PC-9 (cell line): ENCODE measurements at regions not wholly inside any gene's neighbourhood (a gene's known extent, or its start where the extent isn't known, plus 50 kb on each side); places are given as distances from the start of the nearest gene placed in this dataset.

Source experiments
- BruUV-seq: library from RNA; stranded (reverse); fragments of 400-500 nt; replicated peaks from 2 replicates; lab custom pipeline; 2021; lab: Mats Ljungman, UMichigan
- CTCF ChIA-PET: fragments of 300-600 bp; sonication (Branson Sonifier 250); formaldehyde crosslinking; loops from one replicate; lab custom pipeline; 2022; ENCODE audit warnings: antibody characterized with exemption; lab: Charles Lee
- POLR2A ChIA-PET: fragments of 300-600 bp; sonication (Branson Sonifier 250); formaldehyde crosslinking; loops from one replicate; lab custom pipeline; 2022; ENCODE audit warnings: antibody characterized with exemption; ENCODE audit not compliant: unreplicated experiment; lab: Charles Lee
- DNase-seq, 2 experiments: peaks; one replicate each; pipeline versions ENCODE4 v3.0.0 to v3.0.0-alpha.2; 2015 to 2022; ENCODE audit warnings: mixed read lengths in 1 of 2
- H2AFZ ChIP-seq: fragments of 200-600 bp; sonication (generic); 2 replicates; pipeline ENCODE4 v1.8.1; 2017; ENCODE audit warnings: antibody characterized with exemption
- H3F3A ChIP-seq: fragments of 200-600 bp; sonication (generic); 2 replicates; pipeline ENCODE4 v1.8.1; 2017; ENCODE audit warnings: antibody characterized with exemption, mild to moderate bottlenecking, low read depth; ENCODE audit not compliant: insufficient read depth
- H3K27ac ChIP-seq: fragments of 200-600 bp; sonication (generic); 2 replicates; pipeline ENCODE4 v1.6.1; 2016; ENCODE audit warnings: mixed run types
- H3K27me3 ChIP-seq: fragments of 200-600 bp; sonication (generic); 2 replicates; pipeline ENCODE4 v1.6.1; 2016; ENCODE audit warnings: low read depth, mixed run types; ENCODE audit not compliant: insufficient read depth
- H3K36me3 ChIP-seq: fragments of 200-600 bp; sonication (generic); 2 replicates; pipeline ENCODE4 v1.6.1; 2016; ENCODE audit warnings: low read depth, mixed run types
- H3K4me1 ChIP-seq: fragments of 200-600 bp; sonication (generic); replicated peaks from 2 replicates; pipeline ENCODE4 v1.6.1; 2016; ENCODE audit warnings: mixed run types; ENCODE audit not compliant: insufficient read depth
- H3K4me2 ChIP-seq: fragments of 200-600 bp; sonication (generic); 2 replicates; pipeline ENCODE4 v1.6.1; 2017; ENCODE audit warnings: mixed run types
- H3K4me3 ChIP-seq: fragments of 200-600 bp; sonication (generic); 2 replicates; pipeline ENCODE4 v1.6.1; 2016; ENCODE audit warnings: mixed run types
- H3K79me2 ChIP-seq: fragments of 200-600 bp; sonication (generic); 2 replicates; pipeline ENCODE4 v1.6.1; 2017; ENCODE audit warnings: low read depth, mixed run types
- H3K9me2 ChIP-seq: fragments of 200-600 bp; sonication (generic); 2 replicates; pipeline ENCODE4 v1.8.1; 2017; ENCODE audit warnings: mild to moderate bottlenecking; ENCODE audit not compliant: insufficient read depth
- H3K9me3 ChIP-seq: fragments of 200-600 bp; sonication (generic); 2 replicates; pipeline ENCODE4 v1.8.1; 2016; ENCODE audit warnings: low read depth; ENCODE audit not compliant: insufficient read depth
- H4K20me1 ChIP-seq: fragments of 200-600 bp; sonication (generic); 2 replicates; pipeline ENCODE4 v1.8.1; 2017; ENCODE audit not compliant: insufficient read depth
- EZH2 ChIP-seq: fragments of 200-600 bp; sonication (generic); IDR thresholded peaks from 2 replicates; pipeline ENCODE4 v1.8.0; 2017; ENCODE audit warnings: antibody characterized with exemption, low read depth
- intact Hi-C: fragments of 100-400 bp; cut with micrococcal nuclease; formaldehyde crosslinking; loops from one replicate; pipeline ENCODE4 v1.10.0; 2022; ENCODE audit not compliant: unreplicated experiment
- TF ChIP-seq, protein P1 (sequence below): fragments of 200-600 bp; sonication (generic); conservative IDR thresholded peaks from 2 replicates; pipeline ENCODE4 v1.6.1; 2017; ENCODE audit warnings: mixed run types, antibody characterized with exemption, mild to moderate bottlenecking, moderate library complexity

DNA sequence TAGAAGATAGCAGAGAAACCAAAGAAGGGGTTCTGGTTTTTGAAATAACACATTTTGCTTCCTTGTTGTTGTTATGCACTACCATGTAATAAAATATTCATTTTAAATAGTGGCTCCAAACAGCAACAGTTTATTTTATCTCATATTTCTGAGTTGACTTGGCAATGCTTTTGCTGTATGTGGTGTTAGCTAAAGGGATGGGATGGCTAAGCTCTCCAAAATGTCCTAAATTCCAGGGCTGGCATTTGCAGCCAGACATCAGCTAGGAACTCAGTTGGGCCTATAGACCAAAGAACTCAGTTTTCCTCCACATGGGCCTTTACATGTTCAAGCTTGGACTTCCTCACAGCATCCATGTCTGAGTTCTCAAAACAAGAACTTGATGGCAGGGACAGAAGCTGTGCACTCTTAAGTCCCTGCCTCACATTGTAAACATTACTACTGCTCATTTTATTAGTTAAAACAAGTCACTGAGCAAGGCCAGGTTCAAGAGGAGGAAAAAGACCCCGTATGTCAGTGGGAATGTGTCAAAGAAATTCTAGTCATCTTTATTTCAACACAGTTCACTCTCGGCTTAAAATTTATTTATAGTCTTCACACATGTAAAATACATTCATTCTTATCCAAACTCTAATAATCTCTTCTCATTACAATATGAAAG is 819.3 kb upstream of the PCDH20 start:
- Histone ChIP-seq H3K27ac (no peak overlapping the region), H3K9me2 (no peaks in the 10 kb centered on the region), H4K20me1 (no peaks in the 10 kb centered on the region), H3K27me3 (no peaks in the 10 kb centered on the region), H3K36me3 (no peaks in the 10 kb centered on the region), H3K4me1 (no peaks in the 10 kb centered on the region), H2AFZ (no peak overlapping the region), H3F3A (no peaks in the 10 kb centered on the region), H3K4me2 (no peak overlapping the region), H3K9me3 (no peaks in the 10 kb centered on the region), H3K4me3 (no peak overlapping the region), H3K79me2 (no peaks in the 10 kb centered on the region)
- TF ChIP-seq EZH2: no peak
- TF ChIP-seq, protein P1, sequence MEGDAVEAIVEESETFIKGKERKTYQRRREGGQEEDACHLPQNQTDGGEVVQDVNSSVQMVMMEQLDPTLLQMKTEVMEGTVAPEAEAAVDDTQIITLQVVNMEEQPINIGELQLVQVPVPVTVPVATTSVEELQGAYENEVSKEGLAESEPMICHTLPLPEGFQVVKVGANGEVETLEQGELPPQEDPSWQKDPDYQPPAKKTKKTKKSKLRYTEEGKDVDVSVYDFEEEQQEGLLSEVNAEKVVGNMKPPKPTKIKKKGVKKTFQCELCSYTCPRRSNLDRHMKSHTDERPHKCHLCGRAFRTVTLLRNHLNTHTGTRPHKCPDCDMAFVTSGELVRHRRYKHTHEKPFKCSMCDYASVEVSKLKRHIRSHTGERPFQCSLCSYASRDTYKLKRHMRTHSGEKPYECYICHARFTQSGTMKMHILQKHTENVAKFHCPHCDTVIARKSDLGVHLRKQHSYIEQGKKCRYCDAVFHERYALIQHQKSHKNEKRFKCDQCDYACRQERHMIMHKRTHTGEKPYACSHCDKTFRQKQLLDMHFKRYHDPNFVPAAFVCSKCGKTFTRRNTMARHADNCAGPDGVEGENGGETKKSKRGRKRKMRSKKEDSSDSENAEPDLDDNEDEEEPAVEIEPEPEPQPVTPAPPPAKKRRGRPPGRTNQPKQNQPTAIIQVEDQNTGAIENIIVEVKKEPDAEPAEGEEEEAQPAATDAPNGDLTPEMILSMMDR: no peak
- DNase-seq: no peak
- no TSS peak for BruUV-seq
- intact Hi-C loops: no loop called here
- POLR2A ChIA-PET: interaction anchor here (0.6 kb wide), 1 partner anchor 54 kb away, joined by 6 read pairs; no protein-coding TSS in a partner anchor
- CTCF ChIA-PET: no interaction called here

GRCh38 chr13:62210951-62211350 is 795.3 kb upstream of the PCDH20 start:
- DNase-seq: no peak
- Histone ChIP-seq H2AFZ (no peak overlapping the region), H3F3A (no peaks in the 10 kb centered on the region), H3K79me2 (no peaks in the 10 kb centered on the region), H3K27ac (no peak overlapping the region), H3K27me3 (no peaks in the 10 kb centered on the region), H3K4me3 (no peak overlapping the region), H3K9me3 (no peaks in the 10 kb centered on the region), H3K4me1 (no peaks in the 10 kb centered on the region), H3K36me3 (no peaks in the 10 kb centered on the region), H3K9me2 (no peaks in the 10 kb centered on the region), H3K4me2 (no peak overlapping the region), H4K20me1 (no peaks in the 10 kb centered on the region)
- intact Hi-C loops: no loop called here
- TF ChIP-seq EZH2: no peak
- TF ChIP-seq, protein P1: no peak
- POLR2A ChIA-PET: no interaction called here
- CTCF ChIA-PET: no interaction called here
- BruUV-seq: no TSS peak

GRCh38 chr13:62209529-62209928 is 793.9 kb upstream of the PCDH20 start:
- no peak for TF ChIP-seq EZH2
- TF ChIP-seq, protein P1: no peak
- BruUV-seq: no TSS peak
- Histone ChIP-seq H3K9me3 (no peaks in the 10 kb centered on the region), H3K79me2 (no peaks in the 10 kb centered on the region), H3K27me3 (no peaks in the 10 kb centered on the region), H4K20me1 (no peaks in the 10 kb centered on the region), H3K4me3 (no peak overlapping the region), H2AFZ (no peak overlapping the region), H3K27ac (no peak overlapping the region), H3K36me3 (no peaks in the 10 kb centered on the region), H3K4me1 (no peaks in the 10 kb centered on the region), H3K4me2 (no peak overlapping the region), H3F3A (no peaks in the 10 kb centered on the region), H3K9me2 (no peaks in the 10 kb centered on the region)
- no peak for DNase-seq
- intact Hi-C loops: no loop called here
- POLR2A ChIA-PET: no interaction called here
- CTCF ChIA-PET: no interaction called here
